IMR-90 (cell line): ENCODE measurements at regions not wholly inside any gene's neighbourhood (a gene's known extent, or its start where the extent isn't known, plus 50 kb on each side); places are given as distances from the start of the nearest gene placed in this dataset.

ENCODE experiments used
- ATAC-seq: fragments of 200-7000 bp; cut with Tn5 transposase; 2 replicates; pipeline ENCODE4 v1.9.1; 2020; ENCODE audit warnings: low read depth, mild to moderate bottlenecking, moderate library complexity
- BruUV-seq: library from RNA; stranded (reverse); fragments of 400-500 nt; replicated peaks from 2 replicates; lab custom pipeline; 2021; lab: Mats Ljungman, UMichigan
- CTCF ChIA-PET: fragments of 300-600 bp; formaldehyde crosslinking; extraction: SDS; loops from one replicate; lab custom pipeline; 2021; ENCODE audit warnings: antibody characterized with exemption; lab: Yijun Ruan, JAX
- POLR2A ChIA-PET: fragments of 300-600 bp; sonication (Branson Sonifier 250); formaldehyde crosslinking; loops from one replicate; lab custom pipeline; 2022; ENCODE audit warnings: antibody characterized with exemption; ENCODE audit not compliant: unreplicated experiment; lab: Charles Lee
- DNase-seq: peaks from one replicate; pipeline ENCODE4 v3.0.0; 2013
- H2AFZ ChIP-seq: replicated peaks from 2 replicates; pipeline ENCODE3; 2013; ENCODE audit warnings: low read length, mild to moderate bottlenecking; ENCODE audit not compliant: poor library complexity
- H2AK5ac ChIP-seq: 2 replicates; pipeline ENCODE4 v1.6.1; 2013; ENCODE audit warnings: low read depth, low read length, inconsistent platforms
- H2AK9ac ChIP-seq: replicated peaks from 2 replicates; pipeline ENCODE3; 2013; ENCODE audit warnings: mild to moderate bottlenecking, low read depth, low read length, moderate library complexity; ENCODE audit not compliant: poor library complexity
- H2BK120ac ChIP-seq: 2 replicates; pipeline ENCODE4 v1.6.1; 2013; ENCODE audit warnings: low read depth, low read length, inconsistent platforms
- H2BK15ac ChIP-seq: 3 replicates; pipeline ENCODE4 v1.6.1; 2013; ENCODE audit warnings: low read depth, low read length, inconsistent platforms
- H2BK20ac ChIP-seq: 2 replicates; pipeline ENCODE4 v1.6.1; 2013; ENCODE audit warnings: low read depth, mild to moderate bottlenecking, inconsistent platforms, low read length, moderate library complexity
- H2BK5ac ChIP-seq: 2 replicates; pipeline ENCODE4 v1.6.1; 2013; ENCODE audit warnings: mild to moderate bottlenecking, low read depth, low read length, inconsistent platforms; ENCODE audit not compliant: poor library complexity, severe bottlenecking
- H3K14ac ChIP-seq: replicated peaks from 2 replicates; pipeline ENCODE4 v1.6.1; 2013; ENCODE audit warnings: low read depth, low read length, inconsistent platforms
- H3K18ac ChIP-seq: 2 replicates; pipeline ENCODE4 v1.6.1; 2013; ENCODE audit warnings: low read depth, low read length, control low read depth
- H3K23ac ChIP-seq: 2 replicates; pipeline ENCODE4 v1.6.1; 2013; ENCODE audit warnings: low read depth, low read length, inconsistent platforms
- H3K27ac ChIP-seq: 2 replicates; pipeline ENCODE4 v1.5.1; 2013; ENCODE audit warnings: mild to moderate bottlenecking, control low read depth, low read length; ENCODE audit not compliant: insufficient read depth
- H3K27me3 ChIP-seq: 2 replicates; pipeline ENCODE4 v1.6.1; 2013; ENCODE audit warnings: low read length; ENCODE audit not compliant: control insufficient read depth, insufficient read depth
- H3K36me3 ChIP-seq: 2 replicates; pipeline ENCODE4 v1.6.1; 2013; ENCODE audit warnings: low read length, mixed read lengths; ENCODE audit not compliant: control insufficient read depth, insufficient read depth
- H3K4ac ChIP-seq: 2 replicates; pipeline ENCODE4 v1.6.1; 2013; ENCODE audit warnings: low read depth, low read length, inconsistent platforms
- H3K4me1 ChIP-seq: 2 replicates; pipeline ENCODE4 v1.6.1; 2013; ENCODE audit warnings: low read length, mixed read lengths; ENCODE audit not compliant: control insufficient read depth, insufficient read depth
- H3K4me2 ChIP-seq: 2 replicates; pipeline ENCODE4 v1.6.1; 2013; ENCODE audit warnings: low read depth, mild to moderate bottlenecking, control low read depth, low read length, moderate library complexity
- H3K4me3 ChIP-seq: 2 replicates; pipeline ENCODE4 v1.5.1; 2013; ENCODE audit warnings: low read depth, mild to moderate bottlenecking, control low read depth, low read length, moderate library complexity; ENCODE audit not compliant: insufficient read depth
- H3K56ac ChIP-seq: 2 replicates; pipeline ENCODE4 v1.6.1; 2013; ENCODE audit warnings: low read length, inconsistent platforms; ENCODE audit not compliant: insufficient read depth; ENCODE audit errors: extremely low read depth
- H3K79me1 ChIP-seq, 2 experiments: 2 replicates each; pipeline ENCODE4 v1.6.1; 2013; ENCODE audit warnings: low read length in 2 of 2, inconsistent platforms in 1 of 2, low read depth in 1 of 2
- H3K9ac ChIP-seq: 2 replicates; pipeline ENCODE4 v1.6.1; 2013; ENCODE audit warnings: low read depth, low read length, control low read depth
- H3K9me1 ChIP-seq: 2 replicates; pipeline ENCODE4 v1.6.1; 2013; ENCODE audit warnings: low read length, inconsistent platforms; ENCODE audit not compliant: insufficient read depth
- H3K9me3 ChIP-seq: 2 replicates; pipeline ENCODE4 v1.6.1; 2013; ENCODE audit warnings: low read length; ENCODE audit not compliant: control insufficient read depth, insufficient read depth
- H4K20me1 ChIP-seq: 2 replicates; pipeline ENCODE4 v1.6.1; 2013; ENCODE audit warnings: low read length, inconsistent platforms; ENCODE audit not compliant: insufficient read depth
- H4K5ac ChIP-seq: 2 replicates; pipeline ENCODE4 v1.6.1; 2013; ENCODE audit warnings: mild to moderate bottlenecking, low read depth, low read length, control low read depth
- H4K8ac ChIP-seq, 2 experiments: 2 replicates each; pipeline ENCODE4 v1.6.1; 2013; ENCODE audit warnings: low read depth in 2 of 2, low read length in 2 of 2, control low read depth in 1 of 2, inconsistent platforms in 1 of 2
- H4K91ac ChIP-seq: 2 replicates; pipeline ENCODE4 v1.6.1; 2013; ENCODE audit warnings: low read depth, low read length, inconsistent platforms; ENCODE audit not compliant: insufficient read depth
- CTCF ChIP-seq: conservative IDR thresholded peaks from 2 replicates; pipeline ENCODE4 v1.5.1; 2012; ENCODE audit warnings: mild to moderate bottlenecking, low read depth, low read length, improper control_type of control experiment
- MXI1 ChIP-seq: IDR thresholded peaks from 2 replicates; pipeline ENCODE4 v1.6.1; 2012; ENCODE audit warnings: low read depth, mild to moderate bottlenecking, low read length, moderate library complexity, borderline replicate concordance
- RAD21 ChIP-seq: IDR thresholded peaks from 2 replicates; pipeline ENCODE4 v1.6.1; 2012; ENCODE audit warnings: low read length, improper control_type of control experiment
- WGBS, 2 experiments: methylation state at CpG; one replicate each; pipeline versions ENCODE4 v1.1.5 to v1.1.7; 2013; ENCODE audit warnings: missing lambda C conversion rate in 2 of 2; ENCODE audit not compliant: insufficient read length in 1 of 2; ENCODE audit errors: extremely low coverage in 2 of 2; 5-methylcytosine and 5-hydroxymethylcytosine counted together
- dilution Hi-C: fragments of 300-500 bp; cut with HindIII; formaldehyde crosslinking; loops from one replicate; pipeline ENCODE4 v1.14.3; 2018; ENCODE audit warnings: low sequenced_read_pairs; ENCODE audit not compliant: unreplicated experiment
- in situ Hi-C: fragments of 300-500 bp; cut with MboI; formaldehyde crosslinking; loops from 3 replicates; pipeline ENCODE4 v1.14.3; 2019; ENCODE audit warnings: low sequenced_read_pairs, inconsistent platforms, mixed read lengths
- intact Hi-C: fragments of 100-400 bp; cut with micrococcal nuclease; formaldehyde crosslinking; loops from 2 replicates; pipeline ENCODE4 v1.10.0; 2022

- no CpG with 5 or more reads among the region's 3 CpGs for WGBS, 2 experiments
- dilution Hi-C loops (no loop called here), intact Hi-C loops (no loop called here), in situ Hi-C loops (no loop called here)
- Histone ChIP-seq H2BK120ac (no peak overlapping the region), H4K20me1 (no peaks in the 10 kb centered on the region), H2BK15ac (no peak overlapping the region), H3K79me1 (no peaks in the 10 kb centered on the region), H4K8ac (no peak overlapping the region), H3K18ac (no peak overlapping the region), H2BK20ac (no peak overlapping the region), H3K9me1 (no peaks in the 10 kb centered on the region), H2AK5ac (no peak overlapping the region), H3K27me3 (no peaks in the 10 kb centered on the region), H4K91ac (no peak overlapping the region), H3K4me3 (no peak overlapping the region), H2BK5ac (no peak overlapping the region), H2AFZ (no peak overlapping the region), H3K23ac (no peak overlapping the region), H3K4ac (no peak overlapping the region), H3K36me3 (no peaks in the 10 kb centered on the region), H3K27ac (no peak overlapping the region), H3K4me2 (no peak overlapping the region), H2AK9ac (no peak overlapping the region), H3K9ac (no peak overlapping the region), H3K4me1 (no peaks in the 10 kb centered on the region), H4K5ac (no peak overlapping the region), H3K9me3 (no peaks in the 10 kb centered on the region), H3K56ac (no peak overlapping the region), H3K14ac (no peak overlapping the region)
- ATAC-seq (no peak), DNase-seq (no peak)
- BruUV-seq, result no TSS peak
- no peak for TF ChIP-seq MXI1
- TF ChIP-seq CTCF, result peak; percentile 20; the same call in 1 of the 2 replicates
- TF ChIP-seq RAD21, result peak; percentile 21; the same call in 1 of the 2 replicates
- CTCF ChIA-PET, result no interaction called here
- POLR2A ChIA-PET, result no interaction called here
These were observed 406.3 kb upstream of the GRIA3 start for GRCh38 chrX:122777766-122778165.
